ENCODE measurements at regions not wholly inside any gene's neighbourhood (a gene's known extent, or its start where the extent isn't known, plus 50 kb on each side); places are given as distances from the start of the nearest gene placed in this dataset.
"Not testable (repeated sequence)": the region's sequence is repeated elsewhere in the genome, so short reads cannot be mapped to it uniquely, and the experiment has no call there.

DNA sequence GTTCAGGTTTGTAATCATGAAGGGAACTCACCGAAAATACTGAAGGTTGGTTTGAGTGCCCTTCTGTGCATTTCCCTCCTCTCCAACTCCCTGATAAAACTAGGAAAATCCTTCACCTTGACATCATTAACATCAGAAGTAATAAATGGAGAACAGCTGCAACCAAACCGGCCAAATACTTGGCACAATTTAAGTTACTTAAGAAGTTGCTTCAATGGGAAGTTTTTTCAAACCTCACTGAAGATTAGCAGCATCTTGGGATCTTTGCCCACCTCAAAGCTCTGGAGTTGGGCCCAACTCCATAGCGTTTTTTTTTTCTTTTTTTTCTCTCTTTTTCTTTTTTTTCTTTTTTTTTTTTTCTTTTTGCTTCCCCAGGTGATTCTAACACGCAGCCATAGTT lies 784.8 kb downstream of the KCNA4 start:
- no peak for DNase-seq

DNA sequence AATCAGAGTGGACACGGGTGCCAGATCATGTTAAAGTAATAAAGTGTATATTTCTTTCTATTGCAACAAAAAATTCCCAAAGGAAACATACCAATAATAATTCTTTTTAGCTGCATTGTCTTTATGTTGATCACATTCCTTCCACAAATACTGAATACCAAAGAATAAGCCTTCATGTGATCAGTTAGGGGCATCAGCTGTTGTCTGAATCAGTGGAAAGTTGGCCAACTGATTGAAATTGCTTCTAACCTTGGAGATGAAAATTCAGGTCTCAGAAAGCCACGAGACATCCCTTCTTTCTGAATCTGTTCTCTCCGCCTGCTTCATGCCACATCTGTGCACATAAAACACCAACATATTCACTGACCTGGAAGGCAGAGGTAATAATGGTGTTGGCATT lies 785.2 kb downstream of the KCNA4 start:
- DNase-seq, result no peak

GRCh38 chr11:29227811-29228210 lies 789.0 kb downstream of the KCNA4 start:
- DNase-seq, result no peak

GRCh38 chr11:29224739-29225384 lies 792.0 kb downstream of the KCNA4 start:
- DNase-seq, result no peak

DNA sequence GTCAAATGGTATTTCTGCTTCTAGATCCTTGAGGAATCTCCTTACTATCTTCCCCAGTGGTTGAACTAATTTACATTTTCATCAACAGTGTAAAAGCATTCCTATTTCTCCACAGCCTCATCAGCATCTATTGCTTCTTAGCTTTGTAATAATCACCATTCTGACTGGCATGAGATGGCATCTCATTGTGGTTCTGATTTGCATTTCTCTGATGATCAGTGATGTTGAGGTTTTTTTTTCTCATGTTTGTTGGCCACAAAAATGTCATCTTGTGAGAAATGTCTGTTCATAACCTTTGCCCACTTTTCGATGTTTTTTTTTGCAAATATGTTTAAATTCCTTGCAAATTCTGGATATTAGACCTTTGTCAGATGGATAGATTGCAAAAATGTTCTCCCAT lies 797.3 kb downstream of the KCNA4 start:
- DNase-seq, result not testable (repeated sequence)

GRCh38 chr11:29217901-29218300 lies 798.9 kb downstream of the KCNA4 start:
- DNase-seq, result no peak

DNA sequence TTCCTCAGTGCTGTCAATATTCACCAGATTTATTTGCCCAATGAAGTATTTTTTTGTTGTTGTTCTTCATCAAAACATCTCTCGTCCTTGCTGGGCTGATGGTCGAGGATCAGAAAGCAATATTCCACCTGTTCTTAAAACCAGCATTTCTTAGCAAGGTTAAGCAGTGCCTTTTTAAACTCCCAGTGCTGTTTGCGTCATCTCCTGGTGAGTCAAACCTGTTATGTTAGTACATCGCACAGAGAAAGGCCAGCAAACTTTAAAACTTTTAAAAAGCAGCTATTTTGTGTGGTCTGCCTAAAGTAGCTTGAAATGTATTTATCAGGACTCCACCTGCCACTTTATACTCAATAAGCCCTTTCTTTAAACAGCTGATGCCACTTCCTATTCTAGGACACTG lies 802.0 kb downstream of the KCNA4 start:
- no peak for DNase-seq

GRCh38 chr11:29211202-29211601 lies 805.6 kb downstream of the KCNA4 start:
- no peak for DNase-seq

DNA sequence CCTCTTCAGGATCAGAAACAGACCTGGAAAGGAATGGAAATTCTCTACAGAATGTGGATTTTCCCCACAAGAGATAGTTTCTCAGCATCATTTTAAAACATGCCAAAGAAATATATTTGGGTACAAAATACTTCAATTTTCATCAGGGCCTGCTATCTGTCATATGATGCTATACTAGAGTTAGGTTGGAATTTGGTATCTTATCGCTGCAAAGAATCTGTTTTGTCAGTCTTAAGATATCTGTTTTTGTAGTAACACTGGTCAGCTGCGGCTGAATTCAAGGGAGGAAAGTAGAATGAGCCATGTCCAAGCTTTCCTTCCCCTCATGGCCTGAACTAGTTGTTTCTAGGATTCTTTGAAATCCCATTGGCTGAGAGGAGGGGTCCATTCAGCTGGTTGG lies 806.4 kb downstream of the KCNA4 start:
- no peak for DNase-seq

- no peak for DNase-seq
These were observed 808.7 kb downstream of the KCNA4 start for GRCh38 chr11:29208117-29208516.

GRCh38 chr11:29200791-29201562 lies 815.9 kb downstream of the KCNA4 start:
- no peak for DNase-seq

DNA sequence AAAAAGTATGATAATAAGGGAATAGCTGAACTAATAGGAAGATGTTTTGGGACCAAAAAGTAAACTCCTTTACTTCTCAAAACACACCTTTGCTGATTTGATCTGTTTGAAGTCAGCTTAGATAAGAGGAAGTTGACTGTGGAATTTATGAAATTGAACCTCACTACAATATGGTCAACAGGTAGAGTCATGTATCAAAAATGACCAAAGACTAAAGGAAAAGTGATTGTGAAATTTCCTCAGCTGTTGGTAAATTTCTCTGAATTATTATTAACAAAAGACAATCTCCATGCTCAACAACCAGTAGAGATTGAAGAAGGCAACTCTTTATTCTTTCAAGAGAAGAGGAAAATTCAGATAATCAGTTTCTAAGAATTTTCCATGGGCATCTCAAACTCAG lies 826.5 kb downstream of the KCNA4 start:
- DNase-seq, result no peak

GRCh38 chr11:29187215-29187614 lies 829.6 kb downstream of the KCNA4 start:
- no peak for DNase-seq

- DNase-seq, result no peak
These were observed 831.6 kb downstream of the KCNA4 start for GRCh38 chr11:29184939-29185890.

DNA sequence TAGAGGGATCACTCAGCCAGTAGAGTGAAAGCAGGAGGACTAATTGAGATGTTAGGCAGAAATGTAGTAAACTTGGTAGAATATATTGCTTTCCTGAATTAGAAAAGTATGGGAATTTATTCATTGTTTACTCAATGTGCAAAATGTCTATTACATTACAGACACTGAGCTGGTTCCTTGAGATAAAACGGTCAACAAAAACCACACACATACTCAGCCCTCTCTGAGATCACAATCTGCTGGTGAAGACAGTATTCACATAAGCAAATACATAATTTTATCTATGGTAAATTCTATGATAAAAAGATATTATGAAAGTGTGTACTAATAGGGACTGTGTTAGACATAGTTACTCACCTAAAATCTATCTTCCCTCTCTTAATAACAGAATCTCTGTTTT lies 833.5 kb downstream of the KCNA4 start:
- DNase-seq, result no peak

DNA sequence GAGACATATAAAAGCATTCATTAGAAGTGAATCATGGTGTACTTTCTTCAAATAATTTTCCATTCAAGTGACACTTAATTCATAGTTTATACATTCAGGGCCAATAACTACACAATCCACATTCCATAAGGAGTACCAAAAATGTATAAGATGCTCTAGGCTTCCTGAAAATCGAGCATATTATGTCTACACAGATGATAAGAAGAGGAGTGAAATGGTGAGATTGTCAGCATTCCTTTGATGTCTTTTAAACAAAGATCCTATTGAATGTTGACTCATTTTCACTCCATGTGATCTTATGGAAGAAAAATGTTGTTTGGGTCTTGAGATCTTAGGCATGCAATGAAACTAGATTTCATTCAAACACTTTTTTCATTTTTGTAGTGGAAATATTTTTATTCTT lies 843.2 kb downstream of the KCNA4 start:
- DNase-seq, result no peak

DNA sequence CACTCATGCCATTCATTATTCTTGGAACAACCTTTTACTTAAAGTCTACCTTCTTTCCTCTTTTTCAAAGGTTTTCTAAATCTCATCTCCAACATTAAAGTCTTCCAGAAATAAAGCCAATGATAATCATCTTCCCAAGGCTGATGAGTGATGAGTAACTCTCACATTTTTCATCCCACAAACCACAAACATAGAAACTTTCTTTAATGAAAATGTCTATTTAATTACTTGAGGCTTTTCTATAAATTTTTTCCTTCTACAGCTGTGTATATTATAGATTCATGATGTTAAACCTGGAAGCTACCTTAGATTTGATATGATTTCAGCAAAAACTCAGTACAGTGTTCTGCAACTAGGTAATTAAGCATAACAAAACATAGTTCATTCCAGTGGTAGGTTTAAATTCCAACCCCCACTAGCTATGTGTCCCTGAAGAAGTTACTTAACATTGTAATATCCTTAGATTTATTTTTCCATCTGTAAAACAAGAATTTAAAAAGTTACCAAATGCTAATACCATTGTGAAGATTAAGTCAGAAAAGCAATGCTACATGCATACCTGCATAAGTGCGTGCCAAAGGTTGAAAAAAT lies 845.4 kb downstream of the KCNA4 start:
- DNase-seq, result no peak

GRCh38 chr11:29166306-29166705 lies 850.5 kb downstream of the KCNA4 start:
- DNase-seq, result no peak

DNA sequence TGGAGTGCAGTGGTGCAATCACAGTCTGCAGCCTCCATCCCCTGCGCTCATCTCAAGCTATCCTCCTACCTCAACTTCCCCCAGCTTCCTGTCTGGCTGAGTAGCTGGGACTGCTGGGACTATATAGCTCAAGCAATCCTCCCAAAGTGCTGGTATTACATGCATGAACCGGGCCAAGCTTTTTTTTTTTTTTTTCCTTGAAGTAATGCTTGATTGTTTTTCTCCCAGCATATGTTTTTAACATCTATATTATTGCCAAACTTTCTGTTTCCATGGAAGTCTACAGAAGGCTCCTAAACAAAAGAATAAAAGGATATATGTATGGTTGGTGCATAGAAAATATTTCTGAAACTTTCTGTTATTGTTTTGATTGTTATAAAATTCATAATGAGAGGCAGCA lies 853.6 kb downstream of the KCNA4 start:
- DNase-seq, result no peak

- no peak for DNase-seq
These were observed 854.3 kb downstream of the KCNA4 start for GRCh38 chr11:29162491-29162890.

DNA sequence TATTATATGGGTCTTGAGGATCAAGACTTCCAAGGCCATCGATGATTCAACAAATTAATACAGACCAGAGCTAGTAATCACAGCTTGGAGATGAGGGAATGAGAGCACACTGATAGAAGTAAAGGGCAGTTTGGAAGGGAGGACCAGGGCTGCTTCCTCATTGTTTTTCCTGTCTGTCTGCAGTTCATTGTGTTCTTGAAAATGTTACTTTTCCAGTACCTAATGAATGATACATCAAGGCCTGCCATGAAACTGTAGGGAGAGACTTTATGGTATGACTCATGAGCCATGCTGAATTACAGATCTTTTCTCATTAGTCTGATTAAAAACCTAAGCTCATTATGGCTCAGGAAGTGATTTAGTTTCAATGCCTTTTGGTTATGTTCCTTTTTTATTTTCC lies 855.6 kb downstream of the KCNA4 start:
- no peak for DNase-seq

GRCh38 chr11:29159552-29160465 lies 857.0 kb downstream of the KCNA4 start:
- peak; percentile 19 for DNase-seq
